ENCODE measurements at regions not wholly inside any gene's neighbourhood (a gene's known extent, or its start where the extent isn't known, plus 50 kb on each side); places are given as distances from the start of the nearest gene placed in this dataset.
"Not testable (repeated sequence)": the region's sequence is repeated elsewhere in the genome, so short reads cannot be mapped to it uniquely, and the experiment has no call there.

GRCh38 chr7:145839814-145840213 is 276.8 kb upstream of the CNTNAP2 start:
- intact Hi-C loops (cut with DNase I): no loop called here
- DNase-seq: no peak
- no peak for ATAC-seq

DNA sequence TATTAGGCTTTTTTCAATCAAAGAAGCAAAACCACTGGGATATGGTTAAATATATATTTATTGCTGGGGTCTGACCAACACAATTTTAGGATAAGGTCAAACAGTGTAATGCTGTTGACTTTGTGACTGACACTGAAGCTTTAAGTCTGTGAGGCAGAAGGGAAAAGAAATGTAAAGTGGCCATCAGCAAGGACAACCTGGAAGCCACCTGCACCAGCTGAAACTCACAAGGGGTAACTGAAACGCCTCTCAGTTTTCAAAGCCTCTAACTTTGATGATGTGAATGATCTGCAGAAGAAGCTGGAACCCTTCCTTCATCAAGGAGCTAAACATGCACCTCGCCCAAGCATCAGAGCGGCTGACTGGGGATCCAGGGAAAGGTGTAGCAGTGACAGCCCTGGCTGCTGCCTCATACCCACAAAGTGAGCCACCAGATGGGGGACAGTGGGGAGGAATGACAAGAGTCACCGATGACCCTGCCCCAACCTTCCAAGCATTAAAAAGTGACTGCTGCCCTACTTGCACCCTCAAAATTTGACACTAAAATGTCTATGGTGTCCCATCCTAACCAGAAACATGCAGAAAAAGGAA is 284.9 kb upstream of the CNTNAP2 start:
- DNase-seq (no peak), ATAC-seq (no peak)
- intact Hi-C loops (cut with DNase I): no loop called here

DNA sequence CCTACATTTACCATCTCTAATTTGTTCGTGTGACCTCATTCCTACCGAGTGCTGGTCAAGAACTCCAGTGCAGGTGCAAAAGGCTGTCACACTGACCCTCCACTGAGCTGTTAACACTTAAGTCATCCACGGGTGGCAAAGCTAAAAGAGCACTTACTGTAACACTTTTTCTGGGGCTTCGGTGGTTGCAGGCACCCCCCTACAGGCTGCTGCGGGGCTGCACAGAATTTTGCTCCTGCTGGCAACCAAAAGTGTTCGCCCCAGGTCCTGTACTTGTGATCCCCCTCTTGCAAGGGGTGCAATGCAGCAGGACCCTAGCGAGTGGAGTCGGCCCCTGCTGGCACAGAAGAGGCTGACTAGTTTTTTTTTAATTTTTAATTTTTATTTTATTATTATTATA is 298.9 kb upstream of the CNTNAP2 start:
- DNase-seq: no peak
- intact Hi-C loops (cut with DNase I): no loop called here
- ATAC-seq: no peak

DNA sequence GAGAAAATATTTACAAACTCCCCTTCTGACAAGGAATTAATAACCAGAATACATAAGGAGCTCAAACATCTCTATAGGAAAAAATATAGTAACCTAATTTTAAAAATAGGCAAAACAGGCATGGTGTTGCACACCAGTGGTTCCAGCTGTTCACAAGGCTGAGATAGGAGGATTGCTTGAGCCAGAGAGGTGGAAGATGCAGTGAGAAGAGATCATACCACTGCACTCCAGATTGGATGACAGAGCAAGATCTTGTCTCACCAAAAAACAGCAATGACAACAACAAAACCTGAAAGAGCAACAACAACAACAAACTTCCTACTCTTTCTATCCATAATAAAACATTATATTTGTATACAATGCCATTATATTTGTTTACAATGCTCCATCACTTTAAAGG is 304.4 kb upstream of the CNTNAP2 start:
- no peak for DNase-seq
- ATAC-seq: no peak
- intact Hi-C loops (cut with DNase I): no loop called here

DNA sequence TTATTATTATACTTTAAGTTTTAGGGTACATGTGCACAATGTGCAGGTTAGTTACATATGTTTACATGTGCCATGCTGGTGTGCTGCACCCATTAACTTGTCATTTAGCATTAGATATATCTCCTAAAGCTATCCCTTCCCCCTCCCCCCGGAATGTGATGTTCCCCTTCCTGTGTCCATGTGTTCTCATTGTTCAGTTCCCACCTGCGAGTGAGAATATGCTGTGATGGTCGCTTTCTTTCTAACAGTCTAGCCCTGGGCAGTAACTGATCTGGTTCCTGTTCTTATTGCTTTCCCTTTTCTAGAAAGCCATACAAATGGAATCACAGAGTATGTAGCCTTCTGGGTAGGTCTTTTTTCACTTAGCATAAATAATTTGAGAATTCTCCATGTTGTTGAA is 311.1 kb upstream of the CNTNAP2 start:
- DNase-seq; ATAC-seq; intact Hi-C loops (cut with DNase I): not testable (repeated sequence)

- intact Hi-C loops (cut with DNase I): no loop called here
- DNase-seq (no peak), ATAC-seq (no peak)
Measured at GRCh38 chr7:145797507-145797906, 319.1 kb upstream of the CNTNAP2 start.

DNA sequence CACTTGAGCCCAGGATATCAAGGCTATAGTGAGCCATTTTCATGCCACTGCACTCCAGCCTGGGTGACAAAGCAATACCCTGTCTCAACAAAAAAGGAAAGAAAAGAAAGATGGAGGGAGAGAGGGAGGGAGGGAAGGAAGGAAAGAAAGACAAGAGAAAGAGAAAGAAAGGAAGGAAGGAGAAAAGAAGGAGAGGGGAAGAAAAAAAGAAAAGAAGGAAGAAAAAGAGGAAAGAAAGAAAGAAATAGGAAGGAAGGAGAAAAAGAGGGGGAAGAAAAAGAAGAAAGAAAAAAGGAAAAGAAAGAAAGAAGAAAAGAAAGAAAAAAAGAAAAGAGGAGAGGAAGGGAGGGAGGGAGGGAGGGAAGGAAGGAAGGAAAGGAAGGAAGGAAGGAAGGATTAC is 321.5 kb upstream of the CNTNAP2 start:
- DNase-seq (no peak), ATAC-seq (no peak)
- intact Hi-C loops (cut with DNase I): no loop called here

DNA sequence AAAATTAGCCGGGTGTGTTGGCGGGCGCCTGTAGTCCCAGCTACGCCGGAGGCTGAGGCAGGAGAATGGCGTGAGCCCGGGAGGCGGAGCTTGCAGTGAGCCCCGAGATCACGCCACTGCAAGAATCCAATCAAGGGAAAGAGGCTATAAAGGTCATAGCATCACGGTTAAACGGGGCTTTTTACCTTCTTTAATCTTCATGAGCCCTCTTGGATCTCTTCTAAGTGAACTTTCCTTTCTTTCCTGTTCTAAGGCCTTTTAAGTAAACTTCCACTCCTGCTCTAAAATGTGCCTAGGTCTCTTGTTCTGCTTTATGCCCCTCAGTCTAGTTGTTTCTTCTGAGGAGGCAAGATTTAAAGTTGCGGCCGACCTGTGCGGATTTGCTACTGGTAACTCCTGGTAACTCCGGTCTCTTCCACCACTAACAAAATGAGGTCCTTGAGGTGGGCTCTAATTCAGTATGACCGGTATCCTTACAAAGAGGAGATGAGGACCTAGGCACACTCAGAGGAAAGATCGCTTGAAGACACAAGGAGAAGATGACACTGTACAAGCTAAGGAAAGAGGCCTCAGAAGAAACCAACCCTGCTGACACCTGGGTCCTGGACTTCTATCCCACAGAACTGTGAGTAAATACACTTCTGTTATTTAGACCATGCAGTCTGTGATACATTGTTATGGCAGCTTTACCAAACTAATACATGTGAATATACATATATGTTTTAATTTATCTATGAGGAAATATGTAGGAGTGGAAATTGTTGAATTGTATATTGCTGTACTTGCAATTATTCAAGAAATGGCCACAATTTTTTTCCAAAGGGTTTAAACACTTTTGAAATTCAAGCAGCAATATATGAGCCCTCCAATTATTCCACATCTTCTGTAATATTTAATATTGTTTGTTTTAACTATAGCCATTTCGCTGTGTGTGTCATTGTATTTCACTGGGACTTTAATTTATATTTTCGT is 331.5 kb upstream of the CNTNAP2 start:
- no peak for DNase-seq
- intact Hi-C loops (cut with DNase I): no loop called here
- no peak for ATAC-seq

DNA sequence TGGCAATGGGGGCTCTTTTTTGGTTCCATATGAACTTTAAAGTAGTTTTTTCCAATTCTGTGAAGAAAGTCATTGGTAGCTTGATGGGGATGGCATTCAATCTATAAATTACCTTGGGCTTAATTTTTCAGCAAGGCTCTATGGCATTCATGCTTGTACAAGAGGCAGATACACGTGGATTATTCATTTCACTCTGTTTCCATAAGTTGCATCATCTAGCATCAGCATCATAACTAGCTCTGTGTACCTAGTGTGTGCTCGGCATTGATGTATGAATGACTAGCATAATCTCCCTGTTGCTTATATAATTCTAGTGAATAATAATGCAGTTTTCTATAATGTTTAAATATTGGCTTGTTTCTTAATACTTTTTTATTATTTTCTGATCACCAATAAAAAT is 335.2 kb upstream of the CNTNAP2 start:
- DNase-seq; intact Hi-C loops (cut with DNase I); ATAC-seq: not testable (repeated sequence)

DNA sequence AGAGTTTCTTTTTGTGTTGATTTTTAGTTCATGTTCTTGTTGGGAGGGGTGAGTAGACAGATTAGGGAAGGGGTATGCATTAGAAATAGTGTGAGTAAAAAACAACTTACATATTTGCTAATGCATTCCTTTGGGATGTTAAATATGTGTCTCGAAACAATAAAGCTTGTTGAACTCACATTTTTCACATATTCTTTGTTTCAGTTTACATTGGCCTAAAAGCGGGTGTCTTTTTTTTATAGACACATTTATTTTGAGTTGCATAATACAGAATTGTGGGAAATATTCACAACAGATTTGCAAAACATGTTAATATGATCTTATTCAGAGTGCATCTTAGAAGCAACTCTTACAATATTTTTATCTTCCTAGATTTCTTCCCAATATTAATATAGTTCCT is 337.5 kb upstream of the CNTNAP2 start:
- no peak for ATAC-seq
- DNase-seq: no peak
- intact Hi-C loops (cut with DNase I): no loop called here

- intact Hi-C loops (cut with DNase I): no loop called here
- no peak for DNase-seq
- ATAC-seq: no peak
Measured at GRCh38 chr7:145774777-145775176, 341.8 kb upstream of the CNTNAP2 start.

GRCh38 chr7:145753004-145753403 is 363.6 kb upstream of the CNTNAP2 start:
- ATAC-seq: no peak
- intact Hi-C loops (cut with DNase I): no loop called here
- DNase-seq: no peak

- intact Hi-C loops (cut with DNase I): no loop called here
- no peak for DNase-seq
- ATAC-seq: no peak
Measured at GRCh38 chr7:145737617-145738016, 379.0 kb upstream of the CNTNAP2 start.

DNA sequence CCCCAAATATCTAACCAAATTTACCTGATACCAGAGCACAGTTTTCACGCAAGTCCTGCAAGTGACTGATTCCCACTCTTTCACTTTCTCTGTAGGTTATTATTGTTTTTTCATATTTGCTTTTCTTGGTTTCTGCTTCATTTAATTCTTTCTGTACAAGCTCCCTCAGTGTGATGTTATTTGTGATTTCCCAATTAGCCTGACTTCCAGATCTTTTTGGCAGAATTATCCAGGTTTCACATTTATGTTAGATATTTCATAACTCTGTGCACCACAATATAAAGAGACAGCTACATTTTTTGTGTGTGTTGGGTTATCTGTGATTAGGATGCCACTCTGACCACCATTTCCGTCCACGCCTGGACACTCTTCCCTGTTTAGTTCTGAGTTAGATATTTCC is 381.5 kb upstream of the CNTNAP2 start:
- no peak for ATAC-seq
- DNase-seq: no peak
- intact Hi-C loops (cut with DNase I): no loop called here

GRCh38 chr7:145732521-145732920 is 384.1 kb upstream of the CNTNAP2 start:
- ATAC-seq (no peak), DNase-seq (no peak)
- intact Hi-C loops (cut with DNase I): no loop called here

GRCh38 chr7:145729691-145730090 is 386.9 kb upstream of the CNTNAP2 start:
- DNase-seq (no peak), ATAC-seq (no peak)

DNA sequence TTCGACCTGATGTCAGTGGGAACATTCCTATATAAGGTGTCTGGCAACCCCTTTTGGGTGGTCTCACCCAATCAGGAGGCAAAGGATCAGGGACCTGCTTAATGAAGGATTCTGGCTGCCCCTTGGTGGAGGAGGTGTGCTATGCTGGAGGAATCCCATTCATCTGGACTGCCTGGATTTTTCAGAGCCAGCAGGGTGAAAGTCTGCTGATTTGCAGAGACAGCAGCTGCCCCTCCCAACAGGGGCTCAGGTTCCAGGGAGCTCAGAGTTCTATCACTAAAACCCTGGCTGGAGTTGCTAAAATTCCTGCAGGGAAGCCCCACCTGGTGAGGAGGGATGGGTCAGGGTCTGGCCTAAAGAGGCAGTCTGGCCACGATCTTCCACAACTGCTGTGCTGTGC is 398.5 kb upstream of the CNTNAP2 start:
- ATAC-seq: no peak
- DNase-seq: no peak
- intact Hi-C loops (cut with DNase I): no loop called here

More at GRCh38 chr7:145729691-145730090, 386.9 kb upstream of the CNTNAP2 start:
- intact Hi-C loops (cut with DNase I): no loop called here

GRCh38 chr7:145700488-145700887 is 416.1 kb upstream of the CNTNAP2 start:
- DNase-seq (no peak), ATAC-seq (no peak)
- intact Hi-C loops (cut with DNase I): no loop called here

DNA sequence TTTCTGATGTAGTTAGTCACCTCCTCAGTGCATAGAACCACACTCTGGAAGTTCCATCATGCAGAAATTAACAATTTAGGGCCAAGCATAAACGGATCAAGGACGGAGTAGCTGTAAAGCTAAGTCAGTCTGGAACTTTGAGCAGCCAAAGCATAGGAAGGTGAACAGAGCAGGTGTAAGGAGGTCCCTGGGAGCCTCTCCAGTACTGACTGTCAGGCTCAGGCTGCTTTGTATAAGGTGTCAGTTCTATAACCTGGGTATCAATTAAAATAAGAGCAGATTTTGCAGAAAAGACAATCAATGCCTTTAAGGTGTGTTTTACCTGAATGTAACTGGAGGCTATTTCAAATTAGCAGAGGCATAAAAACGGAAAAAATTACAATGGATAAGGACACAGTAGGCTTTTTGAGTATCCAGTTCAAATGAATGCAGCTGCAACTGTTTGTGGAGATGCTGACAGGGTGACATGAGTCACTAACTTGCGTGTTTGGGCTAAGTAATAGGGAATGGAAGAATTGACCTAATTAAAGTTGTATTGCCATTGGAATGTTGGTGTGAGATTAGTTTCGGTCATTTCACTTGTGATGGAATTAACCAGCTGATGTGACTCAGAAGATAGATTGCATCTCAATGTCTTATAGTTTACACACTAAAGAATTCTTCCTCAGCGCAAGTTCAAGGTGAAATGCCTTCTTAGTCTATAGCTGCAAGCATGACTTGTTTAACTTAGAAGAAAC is 417.9 kb upstream of the CNTNAP2 start:
- intact Hi-C loops (cut with DNase I): no loop called here
- DNase-seq (no peak), ATAC-seq (no peak)

All from left cardiac atrium (tissue), 4 donors.